GM12878 (cell line): ENCODE measurements at regions not wholly inside any gene's neighbourhood (a gene's known extent, or its start where the extent isn't known, plus 50 kb on each side); places are given as distances from the start of the nearest gene placed in this dataset.

Experiments
- CEBPZ ChIP-seq: fragments of 150-350 bp; IDR thresholded peaks from 2 replicates; pipeline ENCODE4 v1.6.1; 2016; ENCODE audit warnings: low read depth, low read length
- EP300 ChIP-seq, 2 experiments: fragments of 150-350 bp in 1 of 2; IDR thresholded peaks; 2 replicates each; pipeline ENCODE4 v1.6.1; 2011 to 2012; ENCODE audit warnings: low read depth in 2 of 2, low read length in 2 of 2, borderline replicate concordance in 1 of 2, improper control_type of control experiment in 1 of 2, inconsistent platforms in 1 of 2; ENCODE audit not compliant: control insufficient read depth in 1 of 2
- EZH2 ChIP-seq: IDR thresholded peaks from 2 replicates; pipeline ENCODE4 v1.6.1; 2012; ENCODE audit warnings: low read depth, mild to moderate bottlenecking, control low read depth, inconsistent platforms, low read length, borderline replicate concordance; ENCODE audit not compliant: control insufficient read depth
- GATAD2B ChIP-seq: fragments of 450-650 bp; conservative IDR thresholded peaks from 2 replicates; pipeline ENCODE4 v1.6.1; 2017; ENCODE audit warnings: low read depth, mild to moderate bottlenecking, moderate library complexity
- POLR2AphosphoS5 ChIP-seq: IDR thresholded peaks from 2 replicates; pipeline ENCODE4 v1.6.1; 2011; ENCODE audit warnings: mild to moderate bottlenecking, low read length, inconsistent platforms
- YY1 ChIP-seq: IDR thresholded peaks from 2 replicates; pipeline ENCODE4 v1.6.1; 2011; ENCODE audit warnings: low read depth, mild to moderate bottlenecking, low read length
- ZNF274 ChIP-seq: IDR thresholded peaks from one replicate; pipeline ENCODE4 v1.8.0; 2011; ENCODE audit not compliant: insufficient read length, insufficient read depth
- TF ChIP-seq, protein P1 (sequence below), 3 experiments: IDR thresholded peaks in 2 of 3; conservative IDR thresholded peaks in 1 of 3; 2 replicates each; pipeline ENCODE4 v1.5.1; 2011; ENCODE audit warnings: low read depth in 3 of 3, low read length in 3 of 3, mild to moderate bottlenecking in 3 of 3, control low read depth in 2 of 3, moderate library complexity in 2 of 3, inconsistent platforms in 1 of 3, mixed read lengths in 1 of 3; ENCODE audit not compliant: control insufficient read depth in 2 of 3, insufficient read depth in 1 of 3; ENCODE audit errors: extremely low read depth in 1 of 3

DNA sequence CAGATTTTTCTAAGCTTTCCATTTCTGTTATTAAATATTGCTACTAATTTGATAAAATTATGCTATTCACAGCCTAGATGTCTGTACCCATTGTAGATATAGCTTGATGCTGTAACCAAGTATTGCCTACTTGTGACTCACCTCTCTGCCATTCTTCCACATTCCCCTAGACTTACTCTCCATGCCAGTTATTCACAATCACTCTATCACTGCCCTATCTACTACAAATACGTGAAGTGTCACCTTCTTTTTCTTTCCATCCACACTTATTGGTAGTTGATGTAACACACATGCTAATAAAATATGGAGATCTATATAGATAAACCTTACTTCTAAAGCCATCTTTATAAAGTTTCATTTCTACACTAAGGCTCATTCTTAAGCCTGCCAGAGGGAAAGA lies 179.4 kb upstream of the PACRGL start:
- no peak for TF ChIP-seq GATAD2B
- TF ChIP-seq, protein P1, sequence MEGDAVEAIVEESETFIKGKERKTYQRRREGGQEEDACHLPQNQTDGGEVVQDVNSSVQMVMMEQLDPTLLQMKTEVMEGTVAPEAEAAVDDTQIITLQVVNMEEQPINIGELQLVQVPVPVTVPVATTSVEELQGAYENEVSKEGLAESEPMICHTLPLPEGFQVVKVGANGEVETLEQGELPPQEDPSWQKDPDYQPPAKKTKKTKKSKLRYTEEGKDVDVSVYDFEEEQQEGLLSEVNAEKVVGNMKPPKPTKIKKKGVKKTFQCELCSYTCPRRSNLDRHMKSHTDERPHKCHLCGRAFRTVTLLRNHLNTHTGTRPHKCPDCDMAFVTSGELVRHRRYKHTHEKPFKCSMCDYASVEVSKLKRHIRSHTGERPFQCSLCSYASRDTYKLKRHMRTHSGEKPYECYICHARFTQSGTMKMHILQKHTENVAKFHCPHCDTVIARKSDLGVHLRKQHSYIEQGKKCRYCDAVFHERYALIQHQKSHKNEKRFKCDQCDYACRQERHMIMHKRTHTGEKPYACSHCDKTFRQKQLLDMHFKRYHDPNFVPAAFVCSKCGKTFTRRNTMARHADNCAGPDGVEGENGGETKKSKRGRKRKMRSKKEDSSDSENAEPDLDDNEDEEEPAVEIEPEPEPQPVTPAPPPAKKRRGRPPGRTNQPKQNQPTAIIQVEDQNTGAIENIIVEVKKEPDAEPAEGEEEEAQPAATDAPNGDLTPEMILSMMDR (IDR thresholded peaks at IDR 0.05 in 2 of 3, conservative IDR thresholded peaks at IDR 0.05 in 1 of 3; ENCODE audit: control insufficient read depth in 2 of 3, extremely low read depth in 1 of 3, insufficient read depth in 1 of 3, low read depth in 3 of 3, low read length in 3 of 3): no peak
- TF ChIP-seq ZNF274: no peak
- no peak for TF ChIP-seq YY1
- no peak for TF ChIP-seq CEBPZ
- TF ChIP-seq POLR2AphosphoS5: no peak
- TF ChIP-seq EZH2: no peak
- TF ChIP-seq EP300 (IDR thresholded peaks at IDR 0.05; ENCODE audit: borderline replicate concordance in 1 of 2, control insufficient read depth in 1 of 2, low read depth in 2 of 2, low read length in 2 of 2): no peak
